ENCODE measurements at regions not wholly inside any gene's neighbourhood (a gene's known extent, or its start where the extent isn't known, plus 50 kb on each side); places are given as distances from the start of the nearest gene placed in this dataset.

GRCh38 chr20:24721891-24722568, 227.0 kb upstream of the CST7 start:
- no peak for DNase-seq
- H3K4me1 ChIP-seq (ENCODE audit: low read length) = peaks cover 12% of the 10 kb centered on the region
- H3K27me3 ChIP-seq (replicated peaks; ENCODE audit: insufficient read depth, low read length) = no peaks in the 10 kb centered on the region
- no peaks in the 10 kb centered on the region for H3K9me2 ChIP-seq (replicated peaks; ENCODE audit: insufficient read depth, low read length)
- no peaks in the 10 kb centered on the region for H3K9me3 ChIP-seq (replicated peaks; ENCODE audit: insufficient read depth, low read length)
- H3K4me3 ChIP-seq (ENCODE audit: low read length) = no peak overlapping the region
- no peak overlapping the region for H3K4me2 ChIP-seq (ENCODE audit: low read depth, low read length)
- no peak overlapping the region for H3K9ac ChIP-seq (ENCODE audit: low read length)
- H3K27ac ChIP-seq (ENCODE audit: low read length) = no peak overlapping the region
- no peak overlapping the region for H2AFZ ChIP-seq (ENCODE audit: low read length)
- no peaks in the 10 kb centered on the region for H3F3A ChIP-seq (ENCODE audit: insufficient read depth, low read length)
- H3K79me2 ChIP-seq (ENCODE audit: low read length) = no peaks in the 10 kb centered on the region
- no peaks in the 10 kb centered on the region for H4K20me1 ChIP-seq (ENCODE audit: insufficient read depth, low read length)
- H3K36me3 ChIP-seq (replicated peaks; ENCODE audit: insufficient read depth, low read length) = no peaks in the 10 kb centered on the region
- TF ChIP-seq CTCF (IDR thresholded peaks at IDR 0.05; ENCODE audit: low read length) (no peak), EZH2 (optimal IDR thresholded peaks at IDR 0.05; ENCODE audit: low read depth, low read length) (no peak)

GRCh38 chr20:24722586-24722985, 226.5 kb upstream of the CST7 start:
- Histone ChIP-seq H3K79me2 (ENCODE audit: low read length) (no peaks in the 10 kb centered on the region), H3K27ac (ENCODE audit: low read length) (no peak overlapping the region), H3K9me3 (replicated peaks; ENCODE audit: insufficient read depth, low read length) (no peaks in the 10 kb centered on the region), H3F3A (ENCODE audit: insufficient read depth, low read length) (no peaks in the 10 kb centered on the region), H3K4me2 (ENCODE audit: low read depth, low read length) (no peak overlapping the region), H4K20me1 (ENCODE audit: insufficient read depth, low read length) (no peaks in the 10 kb centered on the region), H3K4me1 (ENCODE audit: low read length) (peaks cover 12% of the 10 kb centered on the region), H3K36me3 (replicated peaks; ENCODE audit: insufficient read depth, low read length) (no peaks in the 10 kb centered on the region), H3K4me3 (ENCODE audit: low read length) (no peak overlapping the region), H2AFZ (ENCODE audit: low read length) (no peak overlapping the region), H3K27me3 (replicated peaks; ENCODE audit: insufficient read depth, low read length) (no peaks in the 10 kb centered on the region), H3K9me2 (replicated peaks; ENCODE audit: insufficient read depth, low read length) (no peaks in the 10 kb centered on the region), H3K9ac (ENCODE audit: low read length) (no peak overlapping the region)
- no peak for DNase-seq
- TF ChIP-seq CTCF (IDR thresholded peaks at IDR 0.05; ENCODE audit: low read length) (no peak), EZH2 (optimal IDR thresholded peaks at IDR 0.05; ENCODE audit: low read depth, low read length) (no peak), EZH2phosphoT487 (IDR thresholded peaks at IDR 0.05; ENCODE audit: low read length) (no peak)

DNA sequence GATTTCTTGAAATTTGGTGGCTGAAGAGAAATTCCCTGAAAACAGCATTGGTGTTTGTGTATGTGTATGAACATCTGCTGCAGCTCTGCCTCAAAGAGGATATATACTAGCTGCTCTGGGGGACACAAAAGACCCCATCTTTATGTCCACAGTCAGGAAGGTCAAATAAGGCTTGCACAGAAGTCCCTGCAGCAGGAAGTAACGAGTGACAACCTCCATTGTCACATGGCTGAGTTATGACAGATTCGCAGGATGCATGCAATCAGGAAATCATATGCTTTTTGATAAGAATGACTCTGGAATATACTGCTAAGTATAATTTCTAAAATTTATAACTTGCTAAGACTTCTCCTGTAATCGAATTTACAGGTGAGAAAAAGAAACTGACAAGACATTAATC, 225.9 kb upstream of the CST7 start:
- no peaks in the 10 kb centered on the region for H3K9me3 ChIP-seq (replicated peaks; ENCODE audit: insufficient read depth, low read length)
- H3K4me3 ChIP-seq (ENCODE audit: low read length) = no peak overlapping the region
- H2AFZ ChIP-seq (ENCODE audit: low read length) = no peak overlapping the region
- H3K36me3 ChIP-seq (replicated peaks; ENCODE audit: insufficient read depth, low read length) = no peaks in the 10 kb centered on the region
- no peaks in the 10 kb centered on the region for H3K9me2 ChIP-seq (replicated peaks; ENCODE audit: insufficient read depth, low read length)
- peaks cover 9% of the 10 kb centered on the region for H3K4me1 ChIP-seq (ENCODE audit: low read length)
- no peaks in the 10 kb centered on the region for H4K20me1 ChIP-seq (ENCODE audit: insufficient read depth, low read length)
- no peaks in the 10 kb centered on the region for H3K27me3 ChIP-seq (replicated peaks; ENCODE audit: insufficient read depth, low read length)
- H3K27ac ChIP-seq (ENCODE audit: low read length) = no peak overlapping the region
- no peak for DNase-seq
- H3F3A ChIP-seq (ENCODE audit: insufficient read depth, low read length) = no peaks in the 10 kb centered on the region
- no peak overlapping the region for H3K4me2 ChIP-seq (ENCODE audit: low read depth, low read length)
- TF ChIP-seq EZH2phosphoT487 (IDR thresholded peaks at IDR 0.05; ENCODE audit: low read length) (no peak), EZH2 (optimal IDR thresholded peaks at IDR 0.05; ENCODE audit: low read depth, low read length) (no peak), CTCF (IDR thresholded peaks at IDR 0.05; ENCODE audit: low read length) (no peak)
- no peaks in the 10 kb centered on the region for H3K79me2 ChIP-seq (ENCODE audit: low read length)
- no peak overlapping the region for H3K9ac ChIP-seq (ENCODE audit: low read length)
